ENCODE measurements at regions not wholly inside any gene's neighbourhood (a gene's known extent, or its start where the extent isn't known, plus 50 kb on each side); places are given as distances from the start of the nearest gene placed in this dataset.

- Histone ChIP-seq H3K4me3 (no peak overlapping the region), H3K27ac (no peak overlapping the region), H3K27me3 (no peaks in the 10 kb centered on the region), H3K36me3 (no peaks in the 10 kb centered on the region), H3K9me3 (no peaks in the 10 kb centered on the region), H3K4me1 (no peaks in the 10 kb centered on the region)
- 73% methylated on average over 3 of the region's 3 CpGs for WGBS, 2 donors (ENCODE audit: low coverage in 1 of 2)
- TF ChIP-seq CTCF (IDR thresholded peaks at IDR 0.05) (no peak), POLR2A (IDR thresholded peaks at IDR 0.05) (no peak), EP300 (IDR thresholded peaks at IDR 0.05) (no peak), POLR2AphosphoS5 (IDR thresholded peaks at IDR 0.05) (no peak)
- no peak for ATAC-seq
These were observed 281.2 kb upstream of the JAG1 start for GRCh38 chr20:10954908-10955580.

GRCh38 chr20:10958279-10958678, 284.5 kb upstream of the JAG1 start:
- no peak for TF ChIP-seq CTCF (IDR thresholded peaks at IDR 0.05)
- TF ChIP-seq POLR2AphosphoS5 (IDR thresholded peaks at IDR 0.05), result no peak
- TF ChIP-seq POLR2A (IDR thresholded peaks at IDR 0.05), result no peak
- no peak for TF ChIP-seq EP300 (IDR thresholded peaks at IDR 0.05)
- Histone ChIP-seq H3K36me3 (no peaks in the 10 kb centered on the region), H3K9me3 (no peaks in the 10 kb centered on the region), H3K4me1 (no peaks in the 10 kb centered on the region), H3K27ac (no peak overlapping the region), H3K27me3 (no peaks in the 10 kb centered on the region), H3K4me3 (no peak overlapping the region)
- no peak for ATAC-seq
- WGBS, 2 donors (ENCODE audit: low coverage in 1 of 2), result 76 to 78% methylated on average over 3 of the region's 3 CpGs

GRCh38 chr20:10960416-10960815, 286.6 kb upstream of the JAG1 start:
- TF ChIP-seq CTCF (IDR thresholded peaks at IDR 0.05), result no peak
- H3K4me3 ChIP-seq, result no peak overlapping the region
- no peaks in the 10 kb centered on the region for H3K36me3 ChIP-seq
- H3K27ac ChIP-seq, result no peak overlapping the region
- H3K4me1 ChIP-seq, result no peaks in the 10 kb centered on the region
- ATAC-seq, result no peak
- H3K27me3 ChIP-seq, result no peaks in the 10 kb centered on the region
- H3K9me3 ChIP-seq, result no peaks in the 10 kb centered on the region
- WGBS, 2 donors (ENCODE audit: low coverage in 1 of 2), result 73 to 90% methylated on average over 2 of the region's 2 CpGs

GRCh38 chr20:10961651-10962288, 288.0 kb upstream of the JAG1 start:
- no peak overlapping the region for H3K27ac ChIP-seq
- TF ChIP-seq CTCF (IDR thresholded peaks at IDR 0.05) (no peak), POLR2A (IDR thresholded peaks at IDR 0.05) (no peak), EP300 (IDR thresholded peaks at IDR 0.05) (no peak), POLR2AphosphoS5 (IDR thresholded peaks at IDR 0.05) (no peak)
- H3K4me1 ChIP-seq, result no peaks in the 10 kb centered on the region
- no peaks in the 10 kb centered on the region for H3K36me3 ChIP-seq
- no peaks in the 10 kb centered on the region for H3K9me3 ChIP-seq
- H3K4me3 ChIP-seq, result no peak overlapping the region
- H3K27me3 ChIP-seq, result no peaks in the 10 kb centered on the region
- 50% methylated on average over 1 of the region's 1 CpG for WGBS, 2 donors (ENCODE audit: low coverage in 1 of 2)
- ATAC-seq, result no peak

- Histone ChIP-seq H3K36me3 (no peaks in the 10 kb centered on the region), H3K27me3 (no peaks in the 10 kb centered on the region), H3K9me3 (peaks cover 0 to 2% (median 0%) of the 10 kb centered on the region in 3 donors), H3K4me1 (no peaks in the 10 kb centered on the region), H3K27ac (no peak overlapping the region), H3K4me3 (no peak overlapping the region)
- 71 to 90% methylated on average over 1 to 3 of the region's 3 CpGs for WGBS, 2 donors (ENCODE audit: low coverage in 1 of 2)
- TF ChIP-seq POLR2AphosphoS5 (IDR thresholded peaks at IDR 0.05) (no peak), CTCF (IDR thresholded peaks at IDR 0.05) (no peak), POLR2A (IDR thresholded peaks at IDR 0.05) (no peak), EP300 (IDR thresholded peaks at IDR 0.05) (no peak)
- no peak for ATAC-seq
These were observed 289.1 kb upstream of the JAG1 start for GRCh38 chr20:10962937-10963336.
